NOMO-1 treated with dmso at 0.1 percent for 144 hours (cell line): ENCODE measurements at regions not wholly inside any gene's neighbourhood (a gene's known extent, or its start where the extent isn't known, plus 50 kb on each side); places are given as distances from the start of the nearest gene placed in this dataset.
"Not testable (repeated sequence)": the region's sequence is repeated elsewhere in the genome, so short reads cannot be mapped to it uniquely, and the experiment has no call there.

Experiments
- DNase-seq: peaks from one replicate; lab custom pipeline; 2025; ENCODE audit not compliant: unreplicated experiment; lab: John Stamatoyannopoulos, UW

DNA sequence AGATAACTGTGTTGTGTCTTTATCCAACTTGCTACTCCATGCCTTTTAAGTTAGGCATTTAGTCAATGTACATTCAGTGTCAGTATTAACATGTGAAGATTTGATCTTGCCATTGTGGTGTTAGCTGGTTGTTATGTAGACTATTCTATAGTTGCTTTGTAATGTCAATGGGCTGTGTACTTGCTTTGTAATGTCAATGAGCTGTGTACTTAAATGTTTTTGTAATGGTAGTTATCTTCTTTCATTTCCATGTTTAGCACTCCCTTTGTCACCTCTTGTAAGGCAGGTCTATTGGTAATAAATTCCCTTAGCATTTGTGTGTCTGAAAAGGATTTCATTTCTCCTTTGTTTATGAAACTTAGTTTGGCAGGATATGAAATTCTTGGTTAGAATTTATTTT is 53.4 kb downstream of the MC4R start:
- DNase-seq: no peak

DNA sequence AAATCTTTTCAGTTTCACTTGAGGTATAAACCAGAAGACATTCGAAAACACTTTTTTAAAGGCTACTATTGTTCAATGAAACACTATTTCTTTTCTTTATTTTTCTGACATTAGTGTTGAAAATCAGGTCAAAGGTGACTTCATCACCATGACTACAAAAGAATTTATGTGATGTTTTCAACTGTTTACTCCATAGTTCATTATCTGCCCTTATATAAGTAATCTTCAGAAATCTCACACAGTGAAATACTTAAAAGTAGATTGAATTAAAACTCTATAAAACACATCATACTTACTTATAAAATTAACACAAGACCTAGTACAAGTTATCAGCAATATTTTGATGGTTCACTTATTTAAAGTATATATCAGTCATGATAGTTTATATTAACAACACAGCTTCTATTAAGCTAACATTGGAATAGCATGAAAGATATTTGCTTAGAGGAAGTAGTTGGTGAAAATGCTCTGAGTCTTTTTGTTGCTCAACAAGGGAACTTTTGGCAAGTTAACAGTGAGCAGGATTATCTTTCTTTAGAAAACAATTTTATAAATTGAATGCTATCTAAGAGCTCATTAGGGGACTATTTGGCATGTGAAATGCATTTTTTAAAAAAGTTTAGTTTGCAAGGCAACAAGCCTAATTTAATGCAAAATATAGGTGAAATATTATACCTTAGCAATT is 60.8 kb downstream of the MC4R start:
- DNase-seq: no peak

DNA sequence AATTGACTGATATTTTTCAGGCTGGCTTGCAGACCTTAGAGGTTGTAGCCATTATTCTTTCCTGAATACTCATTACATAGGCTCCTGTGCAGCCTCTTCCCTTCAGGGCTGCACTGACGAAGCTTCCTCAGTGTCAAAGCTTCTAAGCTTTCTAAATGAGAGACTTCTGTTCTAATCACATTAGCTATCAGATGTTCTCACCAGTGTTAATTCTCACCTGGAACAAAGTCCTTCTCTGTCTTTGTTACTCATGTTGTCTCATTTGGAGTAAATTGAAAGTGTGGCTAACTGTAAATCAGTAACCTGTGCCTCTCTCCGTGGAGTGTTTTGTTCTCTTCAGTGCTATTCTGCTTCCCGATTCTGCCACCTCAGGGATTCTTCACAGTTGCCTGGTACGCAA is 76.9 kb downstream of the MC4R start:
- DNase-seq: no peak

DNA sequence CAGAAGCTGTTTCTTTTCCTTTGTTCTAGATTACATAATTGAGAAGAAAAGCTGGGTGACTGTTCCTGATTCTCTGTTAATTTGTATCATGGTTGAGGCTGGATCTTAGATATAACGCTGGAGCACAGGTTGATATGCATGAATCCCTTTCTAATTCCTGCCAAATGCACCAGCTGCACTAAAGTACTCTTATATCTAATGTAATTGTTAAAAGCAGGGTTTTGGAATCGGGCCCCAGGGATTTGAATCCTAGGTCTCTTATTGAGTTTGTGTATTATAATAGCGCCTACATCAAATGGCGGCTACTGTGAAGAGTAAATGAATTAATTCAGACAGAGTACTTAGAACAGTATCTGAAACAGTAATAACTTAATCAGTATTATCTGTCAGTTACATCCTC is 80.4 kb downstream of the MC4R start:
- DNase-seq: no peak

DNA sequence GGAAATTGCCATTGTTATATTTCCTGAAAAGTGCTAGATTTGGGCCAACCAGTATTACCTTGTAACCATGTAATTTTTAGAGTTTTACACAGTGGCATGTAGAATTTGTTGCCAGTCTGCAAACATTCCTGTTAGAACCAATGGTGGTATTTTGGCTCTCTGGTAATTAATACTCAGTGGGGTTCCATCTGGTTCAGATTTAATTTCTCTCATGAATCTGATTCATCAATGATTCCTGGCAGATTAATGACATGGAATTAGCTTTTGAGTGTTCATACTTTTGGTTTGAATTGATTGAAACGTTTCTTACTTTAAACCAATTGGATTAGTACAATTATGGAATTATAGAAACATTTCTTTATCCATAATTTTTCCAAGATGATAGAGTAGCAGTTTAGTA is 93.2 kb downstream of the MC4R start:
- DNase-seq: no peak

DNA sequence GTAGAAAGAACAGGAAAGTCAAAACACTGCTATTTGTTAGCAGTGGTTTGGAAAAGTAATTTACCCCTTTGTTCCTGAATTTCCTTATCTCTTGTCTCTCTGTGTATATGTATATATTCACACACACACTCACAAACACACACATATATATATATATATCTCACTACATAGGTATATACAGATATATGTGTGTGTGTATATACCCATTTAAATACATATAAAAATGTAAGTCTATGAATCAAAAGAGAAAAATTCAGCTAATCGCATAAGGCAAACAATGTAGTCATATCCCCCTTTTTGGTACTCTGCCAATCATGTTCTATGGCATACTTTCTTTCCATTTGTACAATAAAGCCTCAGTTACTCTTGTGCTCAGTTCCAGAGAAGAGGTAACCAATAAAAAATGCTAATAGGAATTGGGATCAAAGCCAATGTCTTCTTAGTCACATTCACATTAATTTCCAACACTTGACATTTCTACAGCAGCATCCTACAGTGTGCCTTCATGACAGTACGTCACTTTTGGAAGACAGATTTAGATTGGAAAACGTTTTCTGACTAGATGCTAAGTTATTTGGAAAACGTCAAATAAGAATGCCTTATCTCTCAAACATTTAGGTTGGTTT is 94.6 kb downstream of the MC4R start:
- DNase-seq: no peak

DNA sequence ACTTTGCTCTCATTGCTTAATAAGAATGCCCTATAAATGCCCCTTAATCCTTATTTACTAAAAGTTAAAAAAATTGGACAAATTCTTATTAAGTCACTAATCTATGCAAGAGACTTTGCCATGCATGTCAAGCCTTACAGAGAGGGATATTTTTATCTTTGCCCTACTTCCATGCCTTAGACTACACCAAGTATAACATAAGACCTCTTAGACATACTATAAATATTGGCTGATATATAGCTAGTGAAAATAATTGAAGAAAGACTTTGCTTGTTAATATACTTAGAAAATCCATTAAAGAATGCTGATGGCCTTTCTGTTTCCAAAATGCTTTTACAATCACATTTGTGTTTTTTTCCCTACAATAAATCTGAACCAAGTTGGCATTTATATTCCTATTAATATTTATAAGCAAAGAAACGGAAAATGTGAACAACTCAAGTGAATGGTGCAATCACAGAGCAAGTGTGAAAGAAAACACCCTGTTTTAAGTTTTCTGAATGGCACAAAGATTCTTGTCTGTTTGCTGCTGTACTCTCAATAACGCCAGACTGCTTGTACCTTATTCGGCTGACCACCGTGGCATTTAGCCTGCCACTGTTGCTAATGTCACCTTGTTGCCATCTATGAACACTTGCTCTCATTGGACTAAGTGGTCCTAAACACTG is 105.0 kb downstream of the MC4R start:
- DNase-seq: no peak

DNA sequence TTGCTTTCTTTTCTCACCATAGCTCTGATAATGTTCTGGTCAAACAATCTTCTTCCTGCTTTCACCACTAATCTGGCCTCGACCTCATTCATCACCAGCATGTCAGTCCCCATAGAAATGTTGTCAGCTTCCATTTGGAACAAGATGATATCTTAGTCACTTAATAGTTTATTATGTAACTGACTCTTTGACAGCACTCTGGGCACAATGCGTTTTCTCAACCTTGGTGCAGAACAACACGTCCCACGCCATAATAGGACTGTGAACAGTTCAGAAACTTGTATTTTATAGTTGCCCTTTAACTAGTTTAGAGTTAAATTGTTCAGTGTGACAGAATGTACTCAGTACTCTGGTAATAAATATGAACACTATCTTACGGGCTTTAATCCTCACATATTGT is 106.0 kb downstream of the MC4R start:
- DNase-seq: no peak

DNA sequence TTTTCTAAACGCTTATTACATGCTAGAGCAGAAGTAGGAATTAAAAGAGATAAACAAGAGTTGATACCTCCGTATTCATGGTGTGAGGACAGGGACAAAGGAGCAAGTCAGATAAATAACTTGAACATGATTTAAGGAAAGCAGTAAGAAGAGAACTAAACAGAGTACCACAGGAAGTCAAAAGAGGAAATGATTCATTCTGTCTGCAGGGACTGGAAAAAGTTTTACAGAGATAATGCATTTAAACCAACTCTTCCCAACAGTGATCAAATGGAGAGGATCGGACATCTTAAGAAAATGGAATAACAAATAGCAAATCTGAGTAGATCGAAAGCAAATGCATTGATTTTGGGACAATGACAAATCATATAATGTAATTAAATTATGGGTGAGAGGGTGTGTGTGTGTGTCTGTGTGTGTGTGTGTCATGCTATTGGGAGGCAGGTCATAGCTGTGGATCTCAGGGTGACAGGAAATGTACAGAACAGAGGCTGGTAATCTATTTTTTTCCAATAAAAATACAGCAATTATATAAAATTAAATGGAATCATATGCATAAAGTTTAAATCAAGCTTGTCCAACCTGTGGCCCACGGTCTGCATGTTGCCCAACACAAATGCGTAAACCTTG is 113.4 kb downstream of the MC4R start:
- DNase-seq: peak; percentile 1

DNA sequence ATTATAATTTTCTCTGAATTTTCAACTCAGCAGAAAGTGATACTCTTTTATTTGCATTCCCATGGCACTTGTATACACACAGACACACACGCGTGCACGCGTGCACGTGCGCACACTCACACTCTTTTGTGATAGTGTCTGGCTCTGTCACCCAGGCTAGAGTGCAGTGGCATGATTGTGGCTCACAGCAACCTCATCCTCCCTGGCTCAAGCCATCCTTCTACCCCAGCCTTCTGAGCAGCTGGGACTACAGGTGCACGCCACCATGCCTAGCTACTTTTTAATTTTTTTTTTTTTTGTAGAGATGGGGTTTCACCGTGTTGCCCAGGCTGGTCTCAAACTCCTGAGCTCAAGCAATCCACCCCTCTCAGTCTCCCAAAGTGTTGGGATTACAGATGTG is 123.2 kb downstream of the MC4R start:
- no peak for DNase-seq

DNA sequence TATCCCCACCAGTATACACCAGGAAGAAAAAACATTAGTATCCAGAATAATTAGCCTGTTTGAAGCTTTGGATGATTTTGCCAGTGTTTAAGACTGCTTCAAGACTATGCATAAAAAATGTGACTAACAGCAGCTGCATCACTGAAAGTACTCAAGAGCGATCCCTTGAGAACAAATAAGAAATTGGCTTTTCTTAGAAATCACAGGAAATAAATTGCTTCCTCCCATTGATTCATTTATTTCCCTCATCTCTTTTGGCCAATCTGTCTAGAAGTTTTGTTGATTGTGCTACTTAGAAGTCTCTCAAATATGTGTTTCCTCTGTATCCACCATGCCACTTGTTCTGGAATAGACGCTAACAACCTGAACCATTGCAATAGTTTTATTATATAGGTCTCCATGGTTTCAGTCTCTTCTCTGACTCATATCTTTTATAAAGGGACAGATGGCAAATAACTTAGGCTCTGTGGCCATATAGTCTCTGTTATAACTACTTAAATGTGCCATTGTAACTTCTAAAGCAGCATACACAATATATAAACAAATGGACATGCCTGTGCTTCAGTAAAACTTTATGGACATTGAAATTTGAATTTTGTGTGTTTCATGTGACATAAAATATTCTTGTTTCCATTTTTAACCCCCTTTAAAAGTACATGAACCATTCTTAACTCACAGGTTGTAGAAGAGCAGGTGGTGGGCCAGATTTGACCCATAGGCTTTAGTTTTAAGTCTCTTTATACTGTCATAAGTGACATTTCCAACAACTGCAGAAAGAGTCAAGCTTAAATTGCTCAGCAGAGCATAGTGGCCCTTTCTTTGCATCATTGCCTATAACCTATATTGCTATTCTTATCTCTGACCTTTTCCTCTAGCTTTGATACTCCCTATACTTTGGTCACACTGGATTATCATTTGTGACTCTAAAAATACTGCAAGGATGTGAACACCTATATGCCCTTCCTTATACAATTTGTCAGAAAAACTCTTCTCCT is 123.9 kb downstream of the MC4R start:
- DNase-seq: no peak

DNA sequence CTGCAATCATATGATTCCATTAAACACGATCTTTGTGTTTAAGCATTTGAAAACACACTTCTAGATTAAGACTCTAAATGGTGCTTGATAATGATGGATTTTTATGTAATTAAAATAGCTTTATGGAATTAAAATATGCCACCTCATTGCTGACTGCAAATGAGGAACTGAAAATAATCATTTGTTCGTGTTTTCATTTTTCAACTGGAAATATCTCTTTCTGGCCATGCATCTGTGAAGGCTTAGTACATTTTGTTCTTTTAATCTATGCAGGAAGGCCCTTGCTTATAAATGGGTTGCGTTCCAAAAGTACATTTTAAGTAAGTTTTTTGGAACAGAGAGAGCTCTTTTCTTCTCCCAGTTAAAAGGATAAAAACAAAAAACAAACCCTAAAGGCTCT is 125.5 kb downstream of the MC4R start:
- DNase-seq: no peak

DNA sequence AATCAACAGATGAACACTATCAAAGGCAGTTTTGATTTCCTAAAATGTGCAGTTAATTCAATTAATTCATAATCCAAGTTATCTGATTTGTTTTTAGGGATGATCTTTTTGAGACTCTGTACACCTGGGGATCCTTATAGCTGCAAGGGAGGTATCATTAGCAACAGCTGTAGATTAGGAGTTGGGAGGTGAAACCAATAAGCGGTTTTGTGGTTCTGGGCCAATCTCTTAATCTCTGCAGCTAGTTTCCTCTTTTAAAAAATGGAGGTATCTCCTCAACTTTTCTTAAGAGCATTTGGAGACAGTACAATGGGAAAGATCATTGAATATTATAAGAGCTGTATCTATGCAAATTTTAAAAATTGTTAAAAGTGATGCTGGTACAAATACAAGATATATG is 126.0 kb downstream of the MC4R start:
- no peak for DNase-seq

DNA sequence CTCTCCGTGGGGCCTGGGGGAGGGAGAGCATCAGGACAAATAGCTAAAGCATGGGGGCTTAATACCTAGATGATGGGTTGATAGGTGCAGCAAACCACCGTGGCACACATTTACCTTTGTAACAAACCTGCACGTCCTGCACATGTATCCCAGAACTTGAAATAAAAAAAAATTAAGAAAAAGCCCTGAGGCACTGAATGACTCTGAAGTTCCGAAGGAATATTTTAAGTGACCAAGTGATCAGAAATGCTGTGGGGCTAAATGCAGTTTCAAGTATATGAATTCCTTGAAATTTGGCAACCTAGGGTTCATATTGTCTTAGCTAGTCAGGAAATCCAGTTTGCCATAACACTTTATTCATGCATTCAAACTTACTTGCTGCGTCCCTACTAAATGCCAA is 127.5 kb downstream of the MC4R start:
- DNase-seq: no peak

DNA sequence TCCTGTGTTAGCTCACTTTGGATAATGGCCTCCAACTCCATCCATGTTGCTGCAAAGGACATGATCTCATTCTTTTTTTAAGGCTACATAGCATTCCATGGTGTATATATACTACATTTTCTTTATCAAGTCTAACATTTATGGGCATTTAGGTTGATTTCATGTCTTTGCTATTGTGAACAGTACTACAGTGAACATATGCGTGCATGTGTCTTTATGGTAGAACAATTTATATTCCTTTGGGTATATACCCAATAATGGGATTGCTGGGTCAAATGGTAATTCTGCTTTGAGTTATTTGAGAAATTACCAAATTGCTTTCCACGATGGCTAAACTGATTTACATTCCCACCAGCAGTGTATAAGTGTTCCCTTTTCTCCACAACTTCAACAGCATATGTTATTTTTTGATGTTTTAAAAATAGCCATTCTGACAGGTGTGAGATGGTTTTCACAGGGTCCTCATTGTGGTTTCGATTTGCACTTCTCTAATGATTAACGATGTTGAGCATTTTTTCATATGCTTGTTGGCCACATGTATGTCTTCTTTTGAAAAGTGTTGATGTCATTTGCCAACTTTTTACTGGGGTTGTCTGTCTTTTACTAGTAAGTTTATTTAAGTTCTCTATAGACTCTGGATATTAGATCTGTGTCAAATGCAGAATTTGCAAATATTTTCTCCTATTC is 133.4 kb downstream of the MC4R start:
- DNase-seq: not testable (repeated sequence)

DNA sequence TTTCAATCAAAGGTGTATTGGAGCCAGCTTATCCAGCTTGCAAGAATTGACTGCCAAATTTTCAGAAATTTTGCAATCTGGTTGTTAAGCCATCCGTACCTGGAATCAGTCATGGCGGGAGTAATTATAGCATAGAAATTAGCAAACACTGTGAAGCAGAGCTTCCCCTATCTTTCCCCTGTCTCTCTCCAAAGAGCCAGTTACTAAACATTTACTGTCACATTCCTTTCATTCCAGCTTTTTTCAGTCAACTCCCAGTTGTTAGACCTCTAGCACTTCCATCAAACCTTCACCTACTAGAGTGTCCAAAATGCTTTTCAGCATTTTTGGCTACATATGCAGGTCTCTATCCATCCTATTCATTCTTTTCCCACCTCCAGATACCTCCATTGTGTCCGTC is 137.4 kb downstream of the MC4R start:
- no peak for DNase-seq

DNA sequence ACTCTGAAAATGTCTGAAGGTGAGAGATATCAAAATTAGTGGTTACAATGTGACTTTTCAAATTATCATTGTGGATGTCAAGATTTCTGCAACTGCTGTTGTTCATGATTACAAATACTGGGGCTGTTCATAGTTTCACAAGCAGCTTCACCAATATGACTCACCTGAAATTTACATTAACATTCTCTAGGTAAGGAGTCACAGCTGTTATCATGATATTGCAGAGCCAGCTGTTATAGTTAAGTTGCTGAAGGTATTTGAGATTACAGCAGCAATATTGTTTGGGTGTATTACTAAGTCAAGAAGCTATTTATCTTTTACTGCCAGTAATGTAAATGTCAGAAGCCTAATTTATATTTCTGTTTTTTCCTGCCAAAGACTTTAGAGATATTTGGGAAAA is 140.0 kb downstream of the MC4R start:
- DNase-seq: no peak

DNA sequence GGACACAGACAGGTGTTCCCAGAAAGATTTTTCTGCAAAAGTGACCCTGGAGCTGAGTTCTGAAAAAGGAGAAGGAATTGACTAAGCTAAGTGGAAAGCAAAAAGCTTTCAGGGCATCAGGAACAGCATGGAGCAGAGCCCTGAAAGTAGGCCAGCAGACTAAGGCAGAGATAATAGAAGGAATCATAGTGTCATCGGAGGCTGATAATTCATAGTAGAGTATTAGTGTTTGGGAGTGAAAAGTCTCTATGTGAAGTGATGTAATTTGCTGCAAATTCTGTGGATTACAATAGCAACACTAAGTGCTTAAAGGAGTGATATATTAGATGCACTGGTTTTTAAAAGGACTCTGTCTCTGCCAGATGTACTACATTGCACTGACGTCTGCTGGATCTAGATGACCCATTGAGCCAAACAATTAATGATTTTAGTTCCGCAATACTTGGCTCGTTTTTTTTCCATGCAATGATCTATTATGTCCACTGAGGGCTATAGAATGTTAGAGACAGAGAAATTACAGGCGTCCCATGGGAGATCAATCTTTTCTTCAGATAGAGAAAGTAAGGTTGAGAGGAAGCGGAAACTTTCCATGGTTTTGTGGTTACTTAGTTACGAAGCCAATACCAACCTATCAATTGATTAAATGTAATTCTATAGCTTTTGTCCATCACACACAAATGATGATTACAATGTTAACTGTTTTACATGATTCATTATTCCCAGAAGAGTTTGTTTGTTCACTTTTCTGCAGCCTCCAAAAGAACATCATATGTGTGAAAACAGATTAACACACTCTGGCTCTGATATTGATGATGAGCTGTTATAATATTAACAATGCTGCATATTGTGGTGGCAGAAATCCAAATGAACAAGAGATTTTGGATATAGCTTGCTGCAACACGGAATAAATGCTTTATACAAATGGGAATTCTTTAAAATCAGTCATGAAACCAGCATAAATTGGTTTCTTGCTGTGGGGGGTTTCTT is 143.7 kb downstream of the MC4R start:
- DNase-seq: no peak

DNA sequence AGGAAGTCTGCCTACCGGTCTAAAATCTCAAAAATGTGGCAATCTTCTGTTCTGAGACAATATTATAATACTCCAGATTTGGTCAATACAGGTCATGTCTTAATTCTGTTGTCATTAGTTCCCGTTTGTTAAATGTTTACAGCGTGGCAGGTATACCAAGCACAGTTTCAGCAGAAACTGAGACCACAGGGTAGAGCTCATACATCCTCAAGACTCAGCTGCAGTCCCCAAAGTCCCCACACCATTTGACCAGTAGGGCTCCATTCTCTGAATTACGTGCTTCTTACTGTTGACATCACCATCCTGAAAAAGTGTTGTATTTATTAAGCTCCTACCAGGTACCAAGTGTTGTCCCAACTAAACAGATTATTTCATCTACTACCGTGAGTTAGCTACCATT is 157.1 kb downstream of the MC4R start:
- no peak for DNase-seq
